ENCODE measurements at regions not wholly inside any gene's neighbourhood (a gene's known extent, or its start where the extent isn't known, plus 50 kb on each side); places are given as distances from the start of the nearest gene placed in this dataset.
"Not testable (repeated sequence)": the region's sequence is repeated elsewhere in the genome, so short reads cannot be mapped to it uniquely, and the experiment has no call there.

DNA sequence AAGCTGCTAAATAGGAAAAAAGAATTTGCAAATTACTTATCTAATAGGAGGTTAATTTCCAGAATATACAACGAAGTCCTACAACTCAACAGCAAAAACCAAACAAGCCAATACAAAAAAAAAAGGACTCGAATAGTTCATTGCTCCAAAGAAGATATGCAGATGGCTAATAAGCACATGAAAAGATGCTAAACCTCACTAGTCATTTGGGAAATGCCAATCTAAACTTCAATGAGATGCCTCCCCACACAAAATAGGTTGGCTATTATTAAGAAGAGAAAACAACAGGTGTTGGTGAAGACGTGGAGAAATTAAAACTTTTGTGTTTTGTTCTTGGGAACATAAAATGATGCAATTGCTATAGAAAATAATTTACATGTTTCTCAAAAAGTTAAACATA, 1634.4 kb upstream of the DDX18 start:
- Histone ChIP-seq H3K9me3 (no peaks in the 10 kb centered on the region), H3K4me1 (no peaks in the 10 kb centered on the region), H3K27me3 (no peaks in the 10 kb centered on the region), H3K4me3 (no peak overlapping the region), H3K36me3 (no peaks in the 10 kb centered on the region), H3K27ac (no peak overlapping the region)
- ATAC-seq (no peak), DNase-seq (no peak)
- in situ Hi-C loops (cut with MboI; ENCODE audit: low sequenced_read_pairs in 4 of 4) = no loop called here
- intact Hi-C loops (cut with DNase I; ENCODE audit: low total_unique reads) = loop anchor here (5.0 kb wide), 1 partner anchor 97 kb away; no protein-coding TSS in a partner anchor
- TF ChIP-seq POLR2A (IDR thresholded peaks at IDR 0.05) = no peak
- TF ChIP-seq, protein P1, sequence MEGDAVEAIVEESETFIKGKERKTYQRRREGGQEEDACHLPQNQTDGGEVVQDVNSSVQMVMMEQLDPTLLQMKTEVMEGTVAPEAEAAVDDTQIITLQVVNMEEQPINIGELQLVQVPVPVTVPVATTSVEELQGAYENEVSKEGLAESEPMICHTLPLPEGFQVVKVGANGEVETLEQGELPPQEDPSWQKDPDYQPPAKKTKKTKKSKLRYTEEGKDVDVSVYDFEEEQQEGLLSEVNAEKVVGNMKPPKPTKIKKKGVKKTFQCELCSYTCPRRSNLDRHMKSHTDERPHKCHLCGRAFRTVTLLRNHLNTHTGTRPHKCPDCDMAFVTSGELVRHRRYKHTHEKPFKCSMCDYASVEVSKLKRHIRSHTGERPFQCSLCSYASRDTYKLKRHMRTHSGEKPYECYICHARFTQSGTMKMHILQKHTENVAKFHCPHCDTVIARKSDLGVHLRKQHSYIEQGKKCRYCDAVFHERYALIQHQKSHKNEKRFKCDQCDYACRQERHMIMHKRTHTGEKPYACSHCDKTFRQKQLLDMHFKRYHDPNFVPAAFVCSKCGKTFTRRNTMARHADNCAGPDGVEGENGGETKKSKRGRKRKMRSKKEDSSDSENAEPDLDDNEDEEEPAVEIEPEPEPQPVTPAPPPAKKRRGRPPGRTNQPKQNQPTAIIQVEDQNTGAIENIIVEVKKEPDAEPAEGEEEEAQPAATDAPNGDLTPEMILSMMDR (IDR thresholded peaks at IDR 0.05 in 4 of 5, conservative IDR thresholded peaks at IDR 0.05 in 1 of 5) = no peak

GRCh38 chr2:116190684-116191083, 1623.8 kb upstream of the DDX18 start:
- H3K27ac ChIP-seq; H3K36me3 ChIP-seq; H3K9me3 ChIP-seq; DNase-seq; H3K4me1 ChIP-seq; H3K27me3 ChIP-seq; intact Hi-C loops (cut with DNase I; ENCODE audit: low total_unique reads); ATAC-seq; H3K4me3 ChIP-seq; in situ Hi-C loops (cut with MboI; ENCODE audit: low sequenced_read_pairs in 4 of 4): not testable (repeated sequence)

GRCh38 chr2:116200086-116200485, 1614.4 kb upstream of the DDX18 start:
- no peak for DNase-seq
- no peaks in the 10 kb centered on the region for H3K4me1 ChIP-seq

GRCh38 chr2:116211719-116212118, 1602.8 kb upstream of the DDX18 start:
- no peak for DNase-seq
- Histone ChIP-seq H3K27me3 (no peaks in the 10 kb centered on the region), H3K27ac (no peak overlapping the region), H3K4me3 (no peak overlapping the region), H3K36me3 (no peaks in the 10 kb centered on the region), H3K9me3 (no peaks in the 10 kb centered on the region), H3K4me1 (no peaks in the 10 kb centered on the region)
- intact Hi-C loops (cut with DNase I; ENCODE audit: low total_unique reads) = no loop called here
- no peak for TF ChIP-seq POLR2A (IDR thresholded peaks at IDR 0.05)
- TF ChIP-seq, protein P1 (IDR thresholded peaks at IDR 0.05 in 4 of 5, conservative IDR thresholded peaks at IDR 0.05 in 1 of 5) = no peak
- no peak for ATAC-seq
- in situ Hi-C loops (cut with MboI; ENCODE audit: low sequenced_read_pairs in 4 of 4) = no loop called here

More at GRCh38 chr2:116200086-116200485, 1614.4 kb upstream of the DDX18 start:
- intact Hi-C loops (cut with DNase I; ENCODE audit: low total_unique reads) = no loop called here
- Histone ChIP-seq H3K27ac (no peak overlapping the region), H3K4me3 (no peak overlapping the region), H3K27me3 (no peaks in the 10 kb centered on the region), H3K36me3 (no peaks in the 10 kb centered on the region), H3K9me3 (no peaks in the 10 kb centered on the region)
- no peak for TF ChIP-seq POLR2A (IDR thresholded peaks at IDR 0.05)
- TF ChIP-seq, protein P1 (IDR thresholded peaks at IDR 0.05 in 4 of 5, conservative IDR thresholded peaks at IDR 0.05 in 1 of 5) = no peak
- ATAC-seq = no peak
- in situ Hi-C loops (cut with MboI; ENCODE audit: low sequenced_read_pairs in 4 of 4) = no loop called here

- in situ Hi-C loops (cut with MboI; ENCODE audit: low sequenced_read_pairs in 4 of 4) = no loop called here
- ATAC-seq = no peak
- intact Hi-C loops (cut with DNase I; ENCODE audit: low total_unique reads) = no loop called here
- H3K9me3 ChIP-seq = no peaks in the 10 kb centered on the region
- TF ChIP-seq POLR2A (IDR thresholded peaks at IDR 0.05) = no peak
- TF ChIP-seq, protein P1 (IDR thresholded peaks at IDR 0.05 in 4 of 5, conservative IDR thresholded peaks at IDR 0.05 in 1 of 5) = no peak
- H3K36me3 ChIP-seq = no peaks in the 10 kb centered on the region
- no peak for DNase-seq
- no peaks in the 10 kb centered on the region for H3K4me1 ChIP-seq
- no peak overlapping the region for H3K27ac ChIP-seq
- H3K27me3 ChIP-seq = no peaks in the 10 kb centered on the region
- no peak overlapping the region for H3K4me3 ChIP-seq
Observed at GRCh38 chr2:116222793-116223192, 1591.7 kb upstream of the DDX18 start.
